ENCODE measurements at regions not wholly inside any gene's neighbourhood (a gene's known extent, or its start where the extent isn't known, plus 50 kb on each side); places are given as distances from the start of the nearest gene placed in this dataset.

- TF ChIP-seq CTCF (conservative IDR thresholded peaks at IDR 0.05; ENCODE audit: low read depth, low read length) (no peak), RCOR1 (IDR thresholded peaks at IDR 0.05; ENCODE audit: insufficient replicate concordance, low read length) (no peak), RFX5 (IDR thresholded peaks at IDR 0.05; ENCODE audit: low read depth, low read length) (no peak), RAD21 (IDR thresholded peaks at IDR 0.05; ENCODE audit: low read length) (no peak), MAZ (IDR thresholded peaks at IDR 0.05; ENCODE audit: borderline replicate concordance, low read depth, low read length) (no peak), POLR2A (IDR thresholded peaks at IDR 0.05; ENCODE audit: low read depth, low read length) (no peak), USF2 (IDR thresholded peaks at IDR 0.05; ENCODE audit: low read depth, low read length) (no peak), SMC3 (IDR thresholded peaks at IDR 0.05; ENCODE audit: low read depth, low read length) (no peak), CEBPB (IDR thresholded peaks at IDR 0.05; ENCODE audit: low read depth, low read length) (no peak), FOS (IDR thresholded peaks at IDR 0.05; ENCODE audit: low read depth, low read length) (no peak), MXI1 (IDR thresholded peaks at IDR 0.05; ENCODE audit: borderline replicate concordance, low read depth, low read length) (no peak), MAFK (IDR thresholded peaks at IDR 0.05; ENCODE audit: low read depth, low read length) (no peak), BHLHE40 (IDR thresholded peaks at IDR 0.05; ENCODE audit: low read depth, low read length) (no peak)
Observed at GRCh38 chr4:41456559-41457101, 81.3 kb upstream of the LIMCH1 start.

All from IMR-90 (cell line).